ENCODE measurements at regions not wholly inside any gene's neighbourhood (a gene's known extent, or its start where the extent isn't known, plus 50 kb on each side); places are given as distances from the start of the nearest gene placed in this dataset.
"Not testable (repeated sequence)": the region's sequence is repeated elsewhere in the genome, so short reads cannot be mapped to it uniquely, and the experiment has no call there.

DNA sequence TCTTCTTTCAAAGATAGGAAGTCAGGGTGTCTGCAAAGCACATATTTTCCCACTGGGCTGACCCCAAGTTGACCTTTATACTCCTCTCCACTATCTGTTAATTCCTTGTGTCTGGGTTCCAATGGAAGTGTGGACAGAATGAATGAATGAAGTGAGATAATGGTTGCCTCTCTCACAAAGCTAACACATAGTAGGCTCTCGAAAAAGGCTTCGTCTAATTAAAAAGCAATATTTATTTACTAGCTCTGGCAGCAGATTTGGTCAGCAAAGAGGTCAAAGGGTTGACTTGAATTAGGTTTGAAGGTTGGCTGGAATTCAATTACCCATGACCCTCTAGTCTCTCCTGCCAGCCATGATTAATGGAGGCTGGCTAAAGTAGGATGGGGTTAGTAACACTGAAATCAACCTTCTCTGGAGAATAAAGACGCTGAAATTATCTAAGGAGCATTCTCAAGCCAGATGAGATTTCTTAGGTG is 280.3 kb upstream of the KLF3 start:
- no peak for DNase-seq (ENCODE audit: low read depth in 2 of 2)

- DNase-seq (ENCODE audit: low read depth in 2 of 2) = no peak
Observed at GRCh38 chr4:38385093-38386004, 278.6 kb upstream of the KLF3 start.

- no peak for DNase-seq (ENCODE audit: low read depth in 2 of 2)
Observed at GRCh38 chr4:38386005-38386551, 277.9 kb upstream of the KLF3 start.

- DNase-seq (ENCODE audit: low read depth in 2 of 2) = no peak
Observed at GRCh38 chr4:38386654-38387188, 277.3 kb upstream of the KLF3 start.

GRCh38 chr4:38387348-38387747 is 276.7 kb upstream of the KLF3 start:
- DNase-seq (ENCODE audit: low read depth in 2 of 2) = no peak

GRCh38 chr4:38387819-38388218 is 276.2 kb upstream of the KLF3 start:
- DNase-seq (ENCODE audit: low read depth in 2 of 2) = no peak

DNA sequence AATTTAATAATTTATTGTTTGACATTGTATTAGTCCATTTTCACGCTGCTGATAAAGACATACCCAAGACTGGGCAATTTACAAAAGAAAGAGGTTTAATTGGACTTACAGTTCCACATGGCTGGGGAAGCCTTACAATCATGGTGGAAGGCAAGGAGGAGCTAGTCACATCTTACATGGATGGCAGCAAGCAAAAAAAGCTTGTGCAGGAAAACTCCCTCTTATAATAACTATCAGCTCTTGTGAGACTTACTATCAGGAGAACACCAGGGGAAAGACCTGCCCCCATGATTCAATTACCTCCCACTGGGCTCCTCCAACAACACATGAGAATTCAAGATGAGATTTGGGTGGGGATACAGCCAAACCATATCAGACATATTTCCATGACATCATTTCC is 275.1 kb upstream of the KLF3 start:
- not testable (repeated sequence) for DNase-seq (ENCODE audit: low read depth in 2 of 2)

- DNase-seq (ENCODE audit: low read depth in 2 of 2) = no peak
Observed at GRCh38 chr4:38390969-38391545, 272.9 kb upstream of the KLF3 start.

DNA sequence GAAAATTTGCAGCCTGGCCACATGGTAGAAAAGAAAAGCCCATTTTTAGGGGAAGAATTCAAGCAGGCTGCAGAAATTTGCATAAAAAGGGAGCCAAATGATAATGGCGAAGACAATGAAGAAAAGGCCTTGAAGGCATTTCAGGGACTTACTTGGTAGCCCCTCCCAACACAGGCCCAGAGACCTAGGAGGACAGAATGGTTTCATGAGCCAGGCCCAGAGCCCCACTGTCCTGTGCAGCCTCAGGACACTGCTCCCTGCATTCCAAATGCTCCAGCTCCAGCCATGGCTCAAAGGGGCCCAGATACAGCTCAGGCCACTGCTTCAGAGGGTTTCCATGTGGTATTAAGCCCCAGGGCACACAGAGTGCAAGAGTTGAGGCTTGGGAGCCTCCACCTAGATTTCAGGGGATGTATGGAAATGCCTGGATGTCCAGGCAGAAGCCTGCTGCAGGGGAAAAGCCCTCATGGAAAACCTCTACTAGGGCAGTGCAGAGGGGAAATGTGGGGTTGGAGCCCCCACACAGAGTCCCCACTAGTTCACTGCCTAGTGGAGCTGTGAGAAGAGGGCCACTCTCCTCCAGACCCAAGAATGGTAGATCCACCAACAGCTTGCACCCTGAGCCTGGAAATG is 271.7 kb upstream of the KLF3 start:
- DNase-seq (ENCODE audit: low read depth in 2 of 2) = no peak

DNA sequence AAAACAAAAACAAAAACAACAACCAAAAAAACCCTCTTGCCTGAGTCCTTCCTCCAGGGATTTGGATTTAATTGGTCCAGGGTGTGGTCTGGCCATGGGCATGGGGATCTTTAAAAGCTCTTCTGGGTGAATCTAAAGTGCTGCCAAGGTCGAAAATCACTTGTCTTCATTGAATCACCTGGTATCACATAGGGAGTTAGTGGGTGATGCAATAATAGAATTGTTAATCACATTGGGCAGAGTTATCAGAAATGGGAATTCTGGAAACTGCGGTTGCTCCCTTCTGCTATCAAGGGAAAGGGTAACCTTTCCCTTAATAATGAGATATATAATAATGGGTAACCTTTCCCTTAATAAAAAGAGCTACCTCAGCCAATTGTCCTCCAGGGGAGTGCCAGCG is 267.9 kb upstream of the KLF3 start:
- DNase-seq (ENCODE audit: low read depth in 2 of 2) = no peak

- DNase-seq (ENCODE audit: low read depth in 2 of 2) = no peak
Observed at GRCh38 chr4:38396845-38397547, 267.0 kb upstream of the KLF3 start.

DNA sequence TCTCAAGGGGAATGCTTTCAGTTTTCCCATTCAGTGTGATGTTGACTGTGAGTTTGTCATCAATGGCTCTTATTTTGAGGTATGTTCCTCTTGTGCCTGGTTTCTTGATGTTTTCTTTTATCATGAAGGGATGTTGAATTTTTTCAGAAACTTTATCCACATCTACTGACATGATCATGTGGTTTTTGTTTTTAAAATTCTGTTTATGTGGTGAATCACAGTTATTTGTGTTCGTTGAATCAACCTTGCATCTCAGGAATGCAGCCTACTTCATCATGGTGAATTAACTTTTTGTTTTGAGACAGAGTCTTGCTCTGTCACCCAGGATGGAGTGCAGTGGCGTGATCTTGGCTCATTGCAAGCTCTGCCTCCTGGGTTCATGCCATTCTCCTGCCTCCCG is 263.1 kb upstream of the KLF3 start:
- no peak for DNase-seq (ENCODE audit: low read depth in 2 of 2)

DNA sequence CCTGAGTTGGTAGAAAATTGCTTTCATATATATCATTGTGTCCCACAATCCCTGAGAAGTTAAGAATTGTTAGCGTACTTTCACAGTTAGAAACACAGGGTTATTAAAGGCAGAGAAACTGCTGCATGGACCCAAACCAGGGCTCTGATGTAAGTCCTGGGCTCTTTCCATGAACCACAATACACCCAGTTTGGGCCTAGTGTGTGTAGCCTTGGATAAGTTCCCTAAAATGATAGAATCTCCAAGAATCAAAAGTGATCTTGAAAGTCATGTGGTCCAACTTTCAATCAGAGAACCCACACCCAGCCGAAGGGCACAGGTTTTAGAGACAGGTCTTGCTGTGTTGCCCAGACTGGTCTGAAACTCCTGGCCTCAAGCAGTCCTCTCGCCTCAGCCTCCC is 257.8 kb upstream of the KLF3 start:
- no peak for DNase-seq (ENCODE audit: low read depth in 2 of 2)

- no peak for DNase-seq (ENCODE audit: low read depth in 2 of 2)
Observed at GRCh38 chr4:38409852-38410251, 254.1 kb upstream of the KLF3 start.

- DNase-seq (ENCODE audit: low read depth in 2 of 2) = no peak
Observed at GRCh38 chr4:38411092-38411491, 252.9 kb upstream of the KLF3 start.

DNA sequence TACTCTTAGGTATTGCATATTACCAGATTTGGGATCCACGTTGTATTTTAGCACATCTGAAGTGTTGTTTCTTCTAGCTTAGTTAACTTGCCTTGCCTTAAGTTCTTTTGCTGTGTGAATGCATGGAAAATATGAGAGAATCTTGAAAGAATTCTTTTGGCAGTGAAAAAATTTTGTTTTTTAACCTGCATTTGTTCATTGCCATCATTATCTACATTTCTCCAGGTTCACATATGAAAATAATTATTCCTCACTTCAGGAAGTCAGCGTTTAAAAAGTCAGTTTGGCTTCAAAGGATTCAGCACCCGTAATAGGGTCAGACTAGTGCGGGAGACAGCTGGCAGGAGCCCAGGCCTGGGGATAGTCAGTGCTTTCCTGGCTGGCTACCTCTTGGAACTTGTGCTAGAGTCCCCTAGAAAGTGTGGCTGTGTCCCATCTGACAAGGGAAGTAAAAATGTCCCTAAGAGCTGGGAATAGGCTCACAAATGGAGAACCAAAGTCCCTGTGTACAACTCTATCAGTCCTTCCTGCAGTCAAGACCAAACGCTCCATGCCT is 251.9 kb upstream of the KLF3 start:
- no peak for DNase-seq (ENCODE audit: low read depth in 2 of 2)

GRCh38 chr4:38413524-38414341 is 250.3 kb upstream of the KLF3 start:
- no peak for DNase-seq (ENCODE audit: low read depth in 2 of 2)

DNA sequence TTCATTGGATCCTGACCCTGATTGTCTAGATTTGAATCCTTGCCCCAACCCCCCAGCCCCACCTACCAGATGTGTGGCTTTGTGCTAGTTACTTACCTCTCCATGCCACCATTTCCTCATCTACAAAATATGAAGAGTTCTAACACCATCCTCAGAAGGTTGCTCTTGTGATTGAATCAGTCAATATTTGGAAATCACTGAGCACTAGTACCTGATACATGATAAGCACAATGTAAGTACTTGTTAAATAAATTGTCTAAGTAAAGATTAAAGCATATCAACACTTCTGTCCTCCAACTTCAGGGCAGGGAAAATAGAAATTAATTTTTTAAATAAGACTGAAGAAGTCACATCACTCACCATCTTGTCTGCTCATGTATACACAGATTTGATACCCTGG is 249.6 kb upstream of the KLF3 start:
- no peak for DNase-seq (ENCODE audit: low read depth in 2 of 2)

DNA sequence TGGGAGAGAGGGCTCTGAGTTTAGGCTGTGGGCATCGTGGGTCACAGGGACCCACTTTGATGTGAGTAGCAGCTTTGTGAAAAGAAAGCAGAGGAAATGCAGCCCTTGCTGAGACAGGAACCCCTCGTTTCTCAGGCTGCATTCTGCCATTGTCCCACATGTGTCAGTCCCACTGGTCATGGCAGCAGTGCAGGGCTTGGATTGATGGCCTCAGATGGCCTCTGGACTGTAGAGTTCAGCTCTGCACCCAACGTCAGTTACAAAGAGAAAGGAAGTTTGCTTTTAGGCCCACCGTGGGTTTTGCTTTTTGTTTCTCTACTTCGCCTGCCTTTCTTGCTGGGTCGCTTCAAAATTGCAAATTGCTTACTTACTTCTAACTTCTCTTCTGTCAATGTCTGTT is 248.3 kb upstream of the KLF3 start:
- DNase-seq (ENCODE audit: low read depth in 2 of 2) = no peak

- no peak for DNase-seq (ENCODE audit: low read depth in 2 of 2)
Observed at GRCh38 chr4:38416450-38417014, 247.5 kb upstream of the KLF3 start.
